H1 (cell line): ENCODE measurements at regions not wholly inside any gene's neighbourhood (a gene's known extent, or its start where the extent isn't known, plus 50 kb on each side); places are given as distances from the start of the nearest gene placed in this dataset.

Experiments
- CTCF ChIA-PET: fragments of 300-600 bp; sonication (Branson Sonifier 250); formaldehyde crosslinking; loops from one replicate; lab custom pipeline; 2021; ENCODE audit not compliant: partially characterized antibody; lab: Charles Lee
- POLR2A ChIA-PET: fragments of 300-600 bp; sonication (Branson Sonifier 250); formaldehyde crosslinking; loops from one replicate; lab custom pipeline; 2021; ENCODE audit warnings: inconsistent platforms; ENCODE audit not compliant: partially characterized antibody; lab: Charles Lee
- DNase-seq, 2 experiments: peaks; one replicate each; pipeline versions ENCODE4 v3.0.0 to v3.0.0-alpha.2; 2010 to 2022; ENCODE audit warnings: low spot score in 2 of 2, low read depth in 1 of 2, mixed read lengths in 1 of 2
- FAIRE-seq: peaks from 2 replicates; lab custom pipeline; 2011; peaks lifted over from hg19 to GRCh38; lab: Jason Lieb, UNC
- H2AFZ ChIP-seq: 2 replicates; pipeline ENCODE4 v1.8.1; 2012; ENCODE audit warnings: low read length, inconsistent platforms
- H2AK5ac ChIP-seq: 2 replicates; pipeline ENCODE4 v1.6.1; 2013; ENCODE audit warnings: low read depth, low read length
- H2BK120ac ChIP-seq: replicated peaks from 2 replicates; pipeline ENCODE3; 2013; ENCODE audit warnings: low read depth, low read length, inconsistent platforms
- H2BK12ac ChIP-seq: 2 replicates; pipeline ENCODE4 v1.6.1; 2013; ENCODE audit warnings: low read depth, low read length
- H2BK15ac ChIP-seq: 2 replicates; pipeline ENCODE4 v1.6.1; 2013; ENCODE audit warnings: low read length
- H2BK20ac ChIP-seq: 2 replicates; pipeline ENCODE4 v1.6.1; 2013; ENCODE audit warnings: low read length
- H2BK5ac ChIP-seq: 2 replicates; pipeline ENCODE4 v1.6.1; 2013; ENCODE audit warnings: low read depth, low read length
- H3K14ac ChIP-seq: 2 replicates; pipeline ENCODE4 v1.6.1; 2013; ENCODE audit warnings: inconsistent platforms; ENCODE audit not compliant: insufficient read length
- H3K18ac ChIP-seq: 2 replicates; pipeline ENCODE4 v1.6.1; 2013; ENCODE audit warnings: low read length; ENCODE audit errors: extremely low read depth
- H3K23ac ChIP-seq: 2 replicates; pipeline ENCODE4 v1.6.1; 2013; ENCODE audit warnings: inconsistent platforms; ENCODE audit not compliant: insufficient read length
- H3K23me2 ChIP-seq: 2 replicates; pipeline ENCODE4 v1.6.1; 2013; ENCODE audit warnings: low read depth, low read length
- H3K27ac ChIP-seq: 2 replicates; pipeline ENCODE4 v1.6.1; 2011; ENCODE audit warnings: low read depth, low read length, inconsistent platforms
- H3K27me3 ChIP-seq, 4 experiments: replicated peaks in 1 of 4; 1 replicate in 1 of 4; 2 replicates in 3 of 4; pipeline versions ENCODE4 v1.6.1 to v1.8.1; 2011 to 2013; ENCODE audit warnings: low read length in 3 of 4, mild to moderate bottlenecking in 3 of 4, inconsistent platforms in 2 of 4, mixed read lengths in 2 of 4, moderate library complexity in 1 of 4; ENCODE audit not compliant: control insufficient read depth in 3 of 4, insufficient read depth in 3 of 4; ENCODE audit errors: extremely low read depth in 1 of 4
- H3K36me3 ChIP-seq, 4 experiments: 2 replicates each; pipeline versions ENCODE4 v1.6.1 to v1.8.1; 2011 to 2013; ENCODE audit warnings: mild to moderate bottlenecking in 4 of 4, low read length in 3 of 4, moderate library complexity in 2 of 4, control low read depth in 1 of 4, inconsistent platforms in 1 of 4; ENCODE audit not compliant: insufficient read depth in 4 of 4, control insufficient read depth in 2 of 4
- H3K4ac ChIP-seq: replicated peaks from 2 replicates; pipeline ENCODE3; 2013; ENCODE audit warnings: low read length, low read depth, mixed read lengths, inconsistent platforms; ENCODE audit not compliant: insufficient read length
- H3K4me1 ChIP-seq, 4 experiments: replicated peaks in 1 of 4; 1 replicate in 1 of 4; 2 replicates in 3 of 4; pipeline versions ENCODE4 v1.6.1 to v1.8.1; 2011 to 2013; ENCODE audit warnings: low read length in 3 of 4, inconsistent platforms in 2 of 4, mixed read lengths in 1 of 4; ENCODE audit not compliant: insufficient read depth in 4 of 4, control insufficient read depth in 3 of 4
- H3K4me2 ChIP-seq, 2 experiments: 2 replicates each; pipeline versions ENCODE4 v1.6.1 to v1.8.1; 2011 to 2013; ENCODE audit warnings: low read depth in 2 of 2, low read length in 2 of 2, control low read depth in 1 of 2, inconsistent platforms in 1 of 2, mild to moderate bottlenecking in 1 of 2; ENCODE audit not compliant: insufficient read depth in 1 of 2
- H3K4me3 ChIP-seq, 4 experiments: fragments of 200-600, 300-600 bp in 1 of 4; sonication (generic), shearing (Covaris generic), sonication (Bioruptor Twin) in 1 of 4; 2 replicates each; pipeline versions ENCODE4 v1.5.1 to v1.8.1; 2011 to 2016; ENCODE audit warnings: low read length in 4 of 4, low read depth in 3 of 4, control low read depth in 2 of 4, inconsistent platforms in 2 of 4, mild to moderate bottlenecking in 2 of 4, mixed read lengths in 1 of 4, moderate library complexity in 1 of 4; ENCODE audit not compliant: insufficient read depth in 2 of 4; ENCODE audit errors: extremely low read depth in 1 of 4
- H3K56ac ChIP-seq: replicated peaks from 2 replicates; pipeline ENCODE3; 2013; ENCODE audit warnings: low read depth, mild to moderate bottlenecking, mixed read lengths, low read length, inconsistent platforms; ENCODE audit not compliant: insufficient read length
- H3K79me1 ChIP-seq: 2 replicates; pipeline ENCODE4 v1.6.1; 2013; ENCODE audit warnings: low read depth, low read length, control low read depth
- H3K79me2 ChIP-seq, 2 experiments: 2 replicates each; pipeline versions ENCODE4 v1.6.1 to v1.8.1; 2012 to 2013; ENCODE audit warnings: low read length in 2 of 2, mild to moderate bottlenecking in 2 of 2, inconsistent platforms in 1 of 2; ENCODE audit not compliant: insufficient read depth in 2 of 2, control insufficient read depth in 1 of 2
- H3K9ac ChIP-seq, 4 experiments: replicated peaks in 1 of 4; 1 replicate in 1 of 4; 2 replicates in 3 of 4; pipeline versions ENCODE4 v1.6.1 to v1.8.1; 2011 to 2013; ENCODE audit warnings: low read depth in 3 of 4, low read length in 3 of 4, control low read depth in 2 of 4, mild to moderate bottlenecking in 2 of 4, moderate library complexity in 2 of 4, inconsistent platforms in 1 of 4; ENCODE audit errors: extremely low read depth in 1 of 4
- H3K9me3 ChIP-seq, 2 experiments: 2 replicates each; pipeline versions ENCODE4 v1.6.1 to v1.8.1; 2012 to 2013; ENCODE audit warnings: mild to moderate bottlenecking in 2 of 2, moderate library complexity in 2 of 2, control low read depth in 1 of 2, inconsistent platforms in 1 of 2, low read depth in 1 of 2, low read length in 1 of 2, mixed read lengths in 1 of 2; ENCODE audit not compliant: insufficient read depth in 2 of 2
- H4K20me1 ChIP-seq, 2 experiments: replicated peaks in 1 of 2; 2 replicates each; pipeline versions ENCODE3 to v1.8.1; 2011 to 2013; ENCODE audit warnings: inconsistent platforms in 2 of 2, low read length in 2 of 2, mild to moderate bottlenecking in 1 of 2; ENCODE audit not compliant: insufficient read depth in 2 of 2, control insufficient read depth in 1 of 2
- H4K5ac ChIP-seq: 2 replicates; pipeline ENCODE4 v1.6.1; 2013; ENCODE audit warnings: low read length, low read depth, mixed read lengths, inconsistent platforms; ENCODE audit not compliant: insufficient read length
- H4K8ac ChIP-seq: 2 replicates; pipeline ENCODE4 v1.8.0; 2013; ENCODE audit warnings: mild to moderate bottlenecking, moderate library complexity, low read length, inconsistent platforms; ENCODE audit not compliant: insufficient read depth; ENCODE audit errors: extremely low read depth
- H4K91ac ChIP-seq: replicated peaks from 2 replicates; pipeline ENCODE3; 2013; ENCODE audit warnings: low read length, mixed read lengths, inconsistent platforms; ENCODE audit not compliant: insufficient read length
- BCL11A ChIP-seq, 2 experiments: IDR thresholded peaks; one replicate each; pipeline ENCODE4 v1.6.1; 2011; ENCODE audit warnings: low read depth in 2 of 2, low read length in 2 of 2, mild to moderate bottlenecking in 2 of 2
- CBX8 ChIP-seq: fragments of 300-800, 300-1000 bp; sonication (generic); IDR thresholded peaks from 2 replicates; pipeline ENCODE4 v1.7.1; 2016; ENCODE audit warnings: low read depth, low read length, borderline replicate concordance
- CHD2 ChIP-seq: IDR thresholded peaks from 2 replicates; pipeline ENCODE4 v1.6.1; 2012; ENCODE audit warnings: low read length, improper control_type of control experiment
- CREB1 ChIP-seq: IDR thresholded peaks from 2 replicates; pipeline ENCODE4 v1.6.1; 2012; ENCODE audit warnings: inconsistent platforms
- CTBP2 ChIP-seq: IDR thresholded peaks from 2 replicates; pipeline ENCODE4 v1.7.0; 2011; ENCODE audit warnings: borderline replicate concordance, mild to moderate bottlenecking, moderate library complexity, mixed read lengths, low read length; ENCODE audit not compliant: insufficient read depth, insufficient read length
- EP300 ChIP-seq, 2 experiments: IDR thresholded peaks; 1 replicate in 1 of 2; 2 replicates in 1 of 2; pipeline ENCODE4 v1.6.1; 2011 to 2012; ENCODE audit warnings: low read depth in 2 of 2, low read length in 2 of 2, mild to moderate bottlenecking in 2 of 2, borderline replicate concordance in 1 of 2, inconsistent platforms in 1 of 2, moderate library complexity in 1 of 2
- GABPA ChIP-seq: IDR thresholded peaks from 2 replicates; pipeline ENCODE4 v1.6.1; 2011; ENCODE audit warnings: mild to moderate bottlenecking, low read length, moderate library complexity, borderline replicate concordance; ENCODE audit not compliant: insufficient read depth
- JUND ChIP-seq: IDR thresholded peaks from 2 replicates; pipeline ENCODE4 v1.6.1; 2011; ENCODE audit warnings: mild to moderate bottlenecking, improper control_type of control experiment, low read length
- POLR2A ChIP-seq, 2 experiments: IDR thresholded peaks; 1 replicate in 1 of 2; 2 replicates in 1 of 2; pipeline ENCODE4 v1.6.1; 2011; ENCODE audit warnings: low read depth in 2 of 2, low read length in 2 of 2, mild to moderate bottlenecking in 2 of 2; ENCODE audit errors: control extremely low read depth in 1 of 2
- RAD21 ChIP-seq, 2 experiments: IDR thresholded peaks in 1 of 2; conservative IDR thresholded peaks in 1 of 2; 2 replicates each; pipeline ENCODE4 v1.6.1; 2011; ENCODE audit warnings: low read depth in 2 of 2, low read length in 2 of 2, improper control_type of control experiment in 1 of 2, inconsistent platforms in 1 of 2, mild to moderate bottlenecking in 1 of 2, moderate library complexity in 1 of 2
- SUZ12 ChIP-seq: fragments of 200-600 bp; sonication (generic); IDR thresholded peaks from 2 replicates; pipeline ENCODE4 v1.6.1; 2012; ENCODE audit warnings: mild to moderate bottlenecking, inconsistent platforms, low read length, moderate library complexity, mixed read lengths
- WGBS, 2 experiments: shearing (Covaris generic) in 1 of 2; methylation state at CpG; one replicate each; pipeline versions ENCODE4 v1.1.6 to v1.1.7; 2013 to 2015; ENCODE audit warnings: low lambda C conversion rate in 2 of 2, mixed read lengths in 2 of 2, inconsistent platforms in 1 of 2, low coverage in 1 of 2, missing lambda C conversion rate in 1 of 2; ENCODE audit not compliant: insufficient replicate concordance in 2 of 2, insufficient coverage in 1 of 2, insufficient read length in 1 of 2; ENCODE audit errors: extremely low coverage in 1 of 2, missing lambda C conversion rate in 1 of 2; 5-methylcytosine and 5-hydroxymethylcytosine counted together

- no peak overlapping the region for H3K4me2 ChIP-seq
- H2BK20ac ChIP-seq = no peak overlapping the region
- no peak overlapping the region for H3K23ac ChIP-seq
- 91% methylated on average over 4 of the region's 4 CpGs; no CpG with 5 or more reads in 1 of the 2 experiments for WGBS, 2 experiments
- no peaks in the 10 kb centered on the region for H3K79me1 ChIP-seq
- no peak overlapping the region for H2BK15ac ChIP-seq
- H3K18ac ChIP-seq = no peak overlapping the region
- no peak overlapping the region for H3K27ac ChIP-seq
- 0 out of 2 replicates have a peak overlapping the region, but pooled peaks have one; percentile 41 for H2AFZ ChIP-seq
- no peak overlapping the region for H3K14ac ChIP-seq
- no peak overlapping the region for H4K8ac ChIP-seq
- H3K4me1 ChIP-seq = no peaks in the 10 kb centered on the region
- ChIA-PET POLR2A (no interaction called here), CTCF (interaction anchor here (0.6 to 1.4 kb wide), 3 partner anchors 10 to 657 kb away, joined by 3 to 4 read pairs (median 3); no protein-coding TSS in a partner anchor)
- no peak overlapping the region for H3K4ac ChIP-seq
- FAIRE-seq = no peak
- no peaks in the 10 kb centered on the region for H3K27me3 ChIP-seq
- no peaks in the 10 kb centered on the region for H3K23me2 ChIP-seq
- H2AK5ac ChIP-seq = no peak overlapping the region
- H4K5ac ChIP-seq = no peak overlapping the region
- no peaks in the 10 kb centered on the region for H3K9me3 ChIP-seq
- H3K56ac ChIP-seq = no peak overlapping the region
- no peaks in the 10 kb centered on the region for H3K79me2 ChIP-seq
- no peaks in the 10 kb centered on the region for H3K36me3 ChIP-seq
- no peak overlapping the region for H2BK120ac ChIP-seq
- TF ChIP-seq POLR2A (IDR thresholded peaks at IDR 0.05; ENCODE audit: control extremely low read depth in 1 of 2, low read depth in 2 of 2, low read length in 2 of 2) (no peak), GABPA (no peak), BCL11A (IDR thresholded peaks at IDR 0.05; ENCODE audit: low read depth in 2 of 2, low read length in 2 of 2) (no peak), CBX8 (no peak), CHD2 (no peak), CTBP2 (no peak), JUND (no peak), SUZ12 (no peak), RAD21 (IDR thresholded peaks at IDR 0.05 in 1 of 2, conservative IDR thresholded peaks at IDR 0.05 in 1 of 2; ENCODE audit: low read depth in 2 of 2, low read length in 2 of 2) (no peak), CREB1 (no peak), EP300 (IDR thresholded peaks at IDR 0.05; ENCODE audit: borderline replicate concordance in 1 of 2, low read depth in 2 of 2, low read length in 2 of 2) (no peak)
- no peak overlapping the region for H2BK12ac ChIP-seq
- H4K20me1 ChIP-seq = no peaks in the 10 kb centered on the region
- H3K9ac ChIP-seq = no peak overlapping the region
- H4K91ac ChIP-seq = no peak overlapping the region
- no peak overlapping the region for H2BK5ac ChIP-seq
- DNase-seq = no peak
- H3K4me3 ChIP-seq = no peak overlapping the region
Measured at GRCh38 chr2:177015356-177015923, 197.2 kb upstream of the HNRNPA3 start.
